Heart left ventricle (tissue), 16 donors: ENCODE measurements at regions not wholly inside any gene's neighbourhood (a gene's known extent, or its start where the extent isn't known, plus 50 kb on each side); places are given as distances from the start of the nearest gene placed in this dataset.

Experiments
- ATAC-seq, 4 donors: fragments of 200-7000 bp; cut with Tn5 transposase; one replicate each; pipeline ENCODE4 v1.9.1; 2020 to 2022; ENCODE audit warnings: moderate library complexity in 4 of 4, mild to moderate bottlenecking in 3 of 4, moderate number of reproducible peaks in 1 of 4
- DNase-seq, 5 donors: peaks; one replicate each; pipeline ENCODE4 v3.0.0-alpha.2; 2020
- H3K27ac ChIP-seq, 12 donors: fragments of 200-600 bp; sonication (generic) in 4 of 12; one replicate each; pipeline versions ENCODE4 v1.5.0 to v1.8.0; 2016 to 2022; ENCODE audit warnings: mild to moderate bottlenecking in 2 of 12
- H3K27me3 ChIP-seq, 9 donors: fragments of 200-600 bp; sonication (generic) in 2 of 9; one replicate each; pipeline versions ENCODE4 v1.5.1 to v1.8.0; 2016 to 2022; ENCODE audit warnings: mild to moderate bottlenecking in 3 of 9
- H3K36me3 ChIP-seq, 9 donors: fragments of 200-600 bp; sonication (generic) in 2 of 9; one replicate each; pipeline versions ENCODE4 v1.5.0 to v1.8.0; 2018 to 2022; ENCODE audit warnings: mild to moderate bottlenecking in 2 of 9
- H3K4me1 ChIP-seq, 12 donors: fragments of 200-600 bp; sonication (generic) in 4 of 12; one replicate each; pipeline versions ENCODE4 v1.5.0 to v1.8.0; 2016 to 2022; ENCODE audit warnings: mild to moderate bottlenecking in 3 of 12
- H3K4me3 ChIP-seq, 12 donors: fragments of 200-600 bp; sonication (generic) in 4 of 12; one replicate each; pipeline versions ENCODE4 v1.5.0 to v1.8.0; 2017 to 2022; ENCODE audit warnings: mild to moderate bottlenecking in 9 of 12, moderate library complexity in 4 of 12
- H3K9me3 ChIP-seq, 12 donors: fragments of 200-600 bp; sonication (generic) in 4 of 12; one replicate each; pipeline versions ENCODE4 v1.5.0 to v1.8.0; 2016 to 2022; ENCODE audit warnings: mild to moderate bottlenecking in 1 of 12
- CTCF ChIP-seq, 12 donors: fragments of 200-600 bp; sonication (generic) in 4 of 12; IDR thresholded peaks; one replicate each; pipeline versions ENCODE4 v1.5.0 to v1.8.0; 2018 to 2022; ENCODE audit warnings: antibody characterized with exemption in 12 of 12, mild to moderate bottlenecking in 5 of 12
- POLR2A ChIP-seq, 2 donors: fragments of 450-650 bp; IDR thresholded peaks; one replicate each; pipeline ENCODE4 v1.6.1; 2017; ENCODE audit warnings: antibody characterized with exemption in 2 of 2, mild to moderate bottlenecking in 2 of 2, moderate library complexity in 2 of 2
- WGBS, 4 donors: extraction: QIAGEN DNeasy Blood & Tissue Kit in 2 of 4; methylation state at CpG; one replicate each; pipeline versions ENCODE4 v1.1.5 to v1.1.7; 2013 to 2018; 5-methylcytosine and 5-hydroxymethylcytosine counted together
- intact Hi-C, 10 donors: fragments of 100-400 bp; cut with DNase I; formaldehyde crosslinking; loops; one replicate each; pipeline versions ENCODE4 v1.11.1 to v1.14.2; 2022
- donor health status: ischemic (EF 13 %, LVEDD 7.1; RV severe dilation, severe dysfunction).
- donor health status: healthy with polysubstance abuse.
- donor health status: DM: no; HTN: yes; CAD: no.
- donor health status: DM: no; HTN: no; CAD: no.
- donor health status: ischemic (EF 25% LVEDD 6.9; RV normal size, moderate dysfunction).
- donor health status: ischemic (EF 25% LVEDD 5.7; RV mildly dilated, moderate dysfunction).
- donor health status: healthy.
- donor health status: DM: yes; HTN: yes; CAD: no.
- donor health status: ischemic (EF 35%, LVEDD 5.7; RV mildly dilated, moderate dysfunction).
- donor health status: nonischemic (EF 11% LVEDD 7.7; RV severe dilation, severe dysfunction).
- donor health status: DM: yes; HTN: yes; CAD: no.
- donor health status: PGD.
- donor health status: ischemic (EF 29% LVEDD 5.4; RV normal size, mild dysfunction).
- donor health status: nonischemic (EF 23%, LVEDD 6.1; RV moderate dilation, normal function).

DNA sequence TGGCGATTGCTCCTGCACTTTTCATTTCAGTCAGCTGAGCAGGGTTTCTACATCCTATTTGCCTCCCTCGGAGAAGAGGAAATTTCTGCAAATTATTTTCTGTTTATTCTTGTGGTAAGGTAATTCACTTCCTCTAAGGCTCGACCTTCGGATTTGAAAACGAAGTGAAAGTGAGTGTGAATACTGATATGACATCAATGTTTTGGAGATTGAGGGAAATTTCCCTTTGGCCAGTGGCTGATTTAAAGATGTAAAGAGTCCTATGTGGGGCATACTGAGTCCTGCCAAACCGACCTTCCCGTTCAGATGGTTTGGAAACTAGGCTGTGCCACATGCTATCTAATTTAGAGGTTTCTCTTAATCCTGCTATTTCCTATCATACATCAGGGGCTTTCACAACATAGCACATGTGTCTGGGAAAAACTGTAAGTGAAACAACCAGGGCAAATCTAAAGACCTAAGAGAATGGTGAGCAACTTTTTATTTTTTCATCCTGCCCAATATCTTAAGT lies 112.3 kb downstream of the POSTN start:
- TF ChIP-seq CTCF (IDR thresholded peaks at IDR 0.05): no peak
- no peak for TF ChIP-seq POLR2A (IDR thresholded peaks at IDR 0.05)
- DNase-seq (no peak), ATAC-seq (peak in 1 of 4 donors; percentile 22)
- Histone ChIP-seq H3K27ac (peak overlapping the region in 5 of 12 donors; percentile 16 to 48 (median 35)), H3K27me3 (no peaks in the 10 kb centered on the region), H3K4me3 (peak overlapping the region in 5 of 12 donors; percentile 2 to 32 (median 10)), H3K36me3 (no peaks in the 10 kb centered on the region), H3K4me1 (peaks cover 0 to 36% (median 0%) of the 10 kb centered on the region in 12 donors), H3K9me3 (no peaks in the 10 kb centered on the region)
- WGBS, 4 donors: 50 to 57% (median 51%) methylated on average over 7 of the region's 7 CpGs
- intact Hi-C loops: no loop called here

GRCh38 chr13:37485756-37486155 lies 112.8 kb downstream of the POSTN start:
- Histone ChIP-seq H3K9me3 (no peaks in the 10 kb centered on the region), H3K27ac (peak overlapping the region in 5 of 12 donors; percentile 16 to 48 (median 35)), H3K36me3 (no peaks in the 10 kb centered on the region), H3K4me3 (peak overlapping the region in 5 of 12 donors; percentile 2 to 32 (median 10)), H3K4me1 (peaks cover 0 to 37% (median 0%) of the 10 kb centered on the region in 12 donors), H3K27me3 (no peaks in the 10 kb centered on the region)
- DNase-seq: no peak
- TF ChIP-seq CTCF (IDR thresholded peaks at IDR 0.05): no peak
- no peak for TF ChIP-seq POLR2A (IDR thresholded peaks at IDR 0.05)
- ATAC-seq: peak in 3 of 4 donors; percentile 20 to 60 (median 37)
- intact Hi-C loops: no loop called here

GRCh38 chr13:37484056-37484455 lies 114.5 kb downstream of the POSTN start:
- WGBS, 4 donors: 86 to 91% (median 88%) methylated on average over 2 of the region's 2 CpGs
- no peaks in the 10 kb centered on the region for H3K27me3 ChIP-seq

GRCh38 chr13:37482331-37482730 lies 116.2 kb downstream of the POSTN start:
- WGBS, 4 donors: 94 to 98% (median 96%) methylated on average over 2 of the region's 2 CpGs
- intact Hi-C loops: no loop called here
- Histone ChIP-seq H3K36me3 (no peaks in the 10 kb centered on the region), H3K9me3 (no peaks in the 10 kb centered on the region), H3K4me1 (peaks cover 0 to 13% (median 0%) of the 10 kb centered on the region in 12 donors), H3K4me3 (no peak overlapping the region), H3K27ac (no peak overlapping the region), H3K27me3 (no peaks in the 10 kb centered on the region)
- DNase-seq: no peak
- no peak for ATAC-seq
- TF ChIP-seq POLR2A (IDR thresholded peaks at IDR 0.05) (no peak), CTCF (IDR thresholded peaks at IDR 0.05) (no peak)

More at GRCh38 chr13:37484056-37484455, 114.5 kb downstream of the POSTN start:
- Histone ChIP-seq H3K9me3 (no peaks in the 10 kb centered on the region), H3K4me1 (peaks cover 0 to 26% (median 0%) of the 10 kb centered on the region in 12 donors), H3K4me3 (no peak overlapping the region), H3K27ac (no peak overlapping the region), H3K36me3 (no peaks in the 10 kb centered on the region)
- intact Hi-C loops: no loop called here
- TF ChIP-seq CTCF (IDR thresholded peaks at IDR 0.05) (no peak), POLR2A (IDR thresholded peaks at IDR 0.05) (no peak)
- no peak for ATAC-seq
- no peak for DNase-seq
